GM12891 (cell line): ENCODE measurements at regions not wholly inside any gene's neighbourhood (a gene's known extent, or its start where the extent isn't known, plus 50 kb on each side); places are given as distances from the start of the nearest gene placed in this dataset.

Experiments
- POLR2A ChIP-seq: IDR thresholded peaks from 2 replicates; pipeline ENCODE4 v1.6.1; 2011; ENCODE audit warnings: low read depth, low read length, control low read depth
- POLR2AphosphoS5 ChIP-seq: IDR thresholded peaks from 2 replicates; pipeline ENCODE4 v1.6.1; 2011; ENCODE audit warnings: low read depth, low read length, control low read depth
- SPI1 ChIP-seq: IDR thresholded peaks from 2 replicates; pipeline ENCODE4 v1.6.1; 2011; ENCODE audit warnings: low read depth, low read length, control low read depth

GRCh38 chr16:79429381-79430190 is 171.0 kb downstream of the MAF start:
- TF ChIP-seq POLR2AphosphoS5, result no peak
- TF ChIP-seq POLR2A, result no peak
- TF ChIP-seq SPI1, result no peak
